ENCODE measurements at regions not wholly inside any gene's neighbourhood (a gene's known extent, or its start where the extent isn't known, plus 50 kb on each side); places are given as distances from the start of the nearest gene placed in this dataset.

GRCh38 chr2:62292190-62292589, 96.3 kb downstream of the B3GNT2 start:
- TF ChIP-seq CTCF (conservative IDR thresholded peaks at IDR 0.05; ENCODE audit: low read length) (no peak), EZH2phosphoT487 (IDR thresholded peaks at IDR 0.05; ENCODE audit: borderline replicate concordance) (no peak)
- H3K36me3 ChIP-seq (ENCODE audit: insufficient read depth, low read length) = no peaks in the 10 kb centered on the region
- H4K20me1 ChIP-seq (ENCODE audit: insufficient read depth, low read length, poor library complexity, severe bottlenecking) = no peaks in the 10 kb centered on the region
- no peak overlapping the region for H3K4me2 ChIP-seq (ENCODE audit: low read depth, low read length, poor library complexity, severe bottlenecking)
- no peaks in the 10 kb centered on the region for H3K27me3 ChIP-seq (ENCODE audit: insufficient read depth, low read length, poor library complexity, severe bottlenecking)
- no peaks in the 10 kb centered on the region for H3F3A ChIP-seq (ENCODE audit: low read depth)
- H3K79me2 ChIP-seq (ENCODE audit: insufficient read depth, low read length) = peaks cover under 1% of the 10 kb centered on the region; the same call in 1 of the 2 replicates
- no peak overlapping the region for H2AFZ ChIP-seq (ENCODE audit: low read length)
- H3K9me2 ChIP-seq (replicated peaks; ENCODE audit: low read depth, low read length) = no peaks in the 10 kb centered on the region
- H3K9me3 ChIP-seq (ENCODE audit: insufficient read depth, low read depth, low read length) = no peaks in the 10 kb centered on the region
- no peak overlapping the region for H3K9ac ChIP-seq (ENCODE audit: low read depth, low read length, poor library complexity, severe bottlenecking)
- peaks cover 58% of the 10 kb centered on the region for H3K4me1 ChIP-seq (ENCODE audit: insufficient read depth, low read length, poor library complexity, severe bottlenecking)
- no peak overlapping the region for H3K4me3 ChIP-seq (ENCODE audit: low read length, poor library complexity, severe bottlenecking)

- Histone ChIP-seq H2AFZ (ENCODE audit: low read length) (no peak overlapping the region), H3K27me3 (ENCODE audit: insufficient read depth, low read length, poor library complexity, severe bottlenecking) (no peaks in the 10 kb centered on the region), H3K9me2 (replicated peaks; ENCODE audit: low read depth, low read length) (no peaks in the 10 kb centered on the region), H3K4me2 (ENCODE audit: low read depth, low read length, poor library complexity, severe bottlenecking) (no peak overlapping the region), H3K36me3 (ENCODE audit: insufficient read depth, low read length) (no peaks in the 10 kb centered on the region), H3K9ac (ENCODE audit: low read depth, low read length, poor library complexity, severe bottlenecking) (no peak overlapping the region), H3K9me3 (ENCODE audit: insufficient read depth, low read depth, low read length) (no peaks in the 10 kb centered on the region), H3F3A (ENCODE audit: low read depth) (no peaks in the 10 kb centered on the region), H3K4me1 (ENCODE audit: insufficient read depth, low read length, poor library complexity, severe bottlenecking) (peaks cover 58% of the 10 kb centered on the region), H3K79me2 (ENCODE audit: insufficient read depth, low read length) (no peaks in the 10 kb centered on the region; the same call in 1 of the 2 replicates), H3K4me3 (ENCODE audit: low read length, poor library complexity, severe bottlenecking) (no peak overlapping the region), H4K20me1 (ENCODE audit: insufficient read depth, low read length, poor library complexity, severe bottlenecking) (no peaks in the 10 kb centered on the region)
- TF ChIP-seq EZH2phosphoT487 (IDR thresholded peaks at IDR 0.05; ENCODE audit: borderline replicate concordance) = no peak
Measured at GRCh38 chr2:62291517-62292137, 95.7 kb downstream of the B3GNT2 start.

GRCh38 chr2:62291052-62291451, 95.1 kb downstream of the B3GNT2 start:
- no peaks in the 10 kb centered on the region for H3F3A ChIP-seq (ENCODE audit: low read depth)
- no peaks in the 10 kb centered on the region; the same call in 1 of the 2 replicates for H3K79me2 ChIP-seq (ENCODE audit: insufficient read depth, low read length)
- H3K9me2 ChIP-seq (replicated peaks; ENCODE audit: low read depth, low read length) = no peaks in the 10 kb centered on the region
- no peak overlapping the region for H3K9ac ChIP-seq (ENCODE audit: low read depth, low read length, poor library complexity, severe bottlenecking)
- H3K27me3 ChIP-seq (ENCODE audit: insufficient read depth, low read length, poor library complexity, severe bottlenecking) = no peaks in the 10 kb centered on the region
- no peak overlapping the region for H3K4me2 ChIP-seq (ENCODE audit: low read depth, low read length, poor library complexity, severe bottlenecking)
- H3K4me1 ChIP-seq (ENCODE audit: insufficient read depth, low read length, poor library complexity, severe bottlenecking) = peaks cover 56% of the 10 kb centered on the region
- no peak overlapping the region for H3K4me3 ChIP-seq (ENCODE audit: low read length, poor library complexity, severe bottlenecking)
- TF ChIP-seq EZH2phosphoT487 (IDR thresholded peaks at IDR 0.05; ENCODE audit: borderline replicate concordance) = no peak
- no peak for TF ChIP-seq CTCF (conservative IDR thresholded peaks at IDR 0.05; ENCODE audit: low read length)
- H3K9me3 ChIP-seq (ENCODE audit: insufficient read depth, low read depth, low read length) = no peaks in the 10 kb centered on the region
- H2AFZ ChIP-seq (ENCODE audit: low read length) = no peak overlapping the region
- H3K36me3 ChIP-seq (ENCODE audit: insufficient read depth, low read length) = no peaks in the 10 kb centered on the region
- H4K20me1 ChIP-seq (ENCODE audit: insufficient read depth, low read length, poor library complexity, severe bottlenecking) = no peaks in the 10 kb centered on the region

Measured in Loucy (cell line).